Hippocampal formation (tissue), 2 donors: ENCODE measurements at regions not wholly inside any gene's neighbourhood (a gene's known extent, or its start where the extent isn't known, plus 50 kb on each side); places are given as distances from the start of the nearest gene placed in this dataset.
A peak's percentile ranks its signal among the peaks of the same experiment; 100 is the strongest.

Source experiments
- DNase-seq, 2 donors: peaks; one replicate each; lab custom pipeline; 2025; lab: John Stamatoyannopoulos, UW

- DNase-seq = no peak
Observed at GRCh38 chr13:109644956-109645355, 141.4 kb downstream of the IRS2 start.

DNA sequence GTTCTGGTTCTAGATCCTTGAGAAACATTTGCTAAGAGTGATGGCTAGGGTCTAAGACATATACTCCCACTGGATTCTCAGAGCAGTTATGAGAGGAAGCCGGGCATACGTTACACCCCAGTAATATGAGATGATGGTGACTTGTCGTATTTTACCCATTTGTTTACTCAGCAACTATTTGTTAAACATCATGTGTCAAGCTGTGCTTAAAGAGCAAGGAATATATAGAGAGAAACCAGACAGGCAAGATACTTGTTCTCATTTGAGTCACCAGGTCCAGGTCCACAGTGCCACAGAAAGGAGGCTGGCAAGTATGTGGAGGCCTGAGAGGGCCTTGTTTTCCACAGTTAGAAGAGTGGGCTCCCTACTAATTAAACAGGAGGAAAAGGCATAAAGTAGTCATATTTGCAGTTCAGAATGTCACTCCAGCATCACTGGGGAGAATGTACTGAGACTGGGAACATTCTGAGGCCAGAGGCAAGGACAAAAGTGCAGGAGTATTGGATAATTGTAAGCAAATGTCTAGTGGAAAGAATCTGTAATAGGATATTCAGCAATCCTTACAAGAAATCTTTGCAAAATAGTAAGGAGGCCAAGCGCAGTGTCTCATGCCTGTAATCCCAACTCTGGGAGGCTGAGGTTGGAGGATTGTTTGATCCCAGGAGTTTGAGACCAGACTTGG is 142.2 kb downstream of the IRS2 start:
- no peak for DNase-seq

DNA sequence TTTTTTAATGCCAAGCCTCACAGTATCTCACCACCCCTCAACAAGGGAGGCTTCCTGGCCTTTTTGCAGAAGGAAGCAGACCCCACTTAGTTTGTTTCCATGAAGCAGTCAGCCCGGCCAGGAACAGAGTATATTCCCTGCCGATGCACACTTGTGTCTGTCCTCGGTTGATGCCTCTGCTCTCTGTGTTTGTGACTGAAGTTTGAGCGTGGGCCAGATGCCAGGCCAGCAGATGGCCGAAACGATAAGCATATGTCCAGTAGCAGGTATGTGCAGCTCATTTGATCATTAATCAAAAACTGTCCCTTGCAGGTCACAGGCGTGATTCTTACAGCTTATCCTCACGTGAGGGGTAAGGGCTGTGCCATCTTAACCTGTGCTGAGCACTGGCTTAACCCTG is 144.0 kb downstream of the IRS2 start:
- no peak for DNase-seq

- no peak for DNase-seq
Observed at GRCh38 chr13:109636736-109637135, 149.6 kb downstream of the IRS2 start.

- DNase-seq = no peak
Observed at GRCh38 chr13:109631069-109631468, 155.3 kb downstream of the IRS2 start.

- DNase-seq = no peak
Observed at GRCh38 chr13:109630271-109630670, 156.1 kb downstream of the IRS2 start.

DNA sequence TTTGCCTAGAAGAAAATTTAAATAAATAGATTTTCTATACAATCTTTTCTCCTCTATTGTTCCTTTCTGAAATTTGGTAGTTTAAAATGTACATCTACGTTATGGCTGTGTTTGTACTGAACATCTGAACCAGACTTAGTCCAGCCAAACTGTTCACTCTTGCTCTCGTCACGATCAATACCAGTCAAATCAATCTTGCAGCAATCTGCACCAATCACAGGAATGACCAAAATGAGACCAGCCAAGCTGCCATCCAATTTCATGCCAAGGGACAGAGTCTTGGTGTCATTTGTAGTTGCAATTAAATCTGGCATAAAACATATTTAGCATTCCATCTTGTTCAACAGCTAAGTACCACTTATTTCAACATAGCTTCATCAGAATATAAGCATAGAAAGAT is 156.6 kb downstream of the IRS2 start:
- no peak for DNase-seq

- no peak for DNase-seq
Observed at GRCh38 chr13:109628251-109628699, 158.1 kb downstream of the IRS2 start.

GRCh38 chr13:109627649-109628048 is 158.7 kb downstream of the IRS2 start:
- no peak for DNase-seq

- no peak for DNase-seq
Observed at GRCh38 chr13:109626386-109627171, 159.8 kb downstream of the IRS2 start.

GRCh38 chr13:109625156-109625555 is 161.2 kb downstream of the IRS2 start:
- no peak for DNase-seq

DNA sequence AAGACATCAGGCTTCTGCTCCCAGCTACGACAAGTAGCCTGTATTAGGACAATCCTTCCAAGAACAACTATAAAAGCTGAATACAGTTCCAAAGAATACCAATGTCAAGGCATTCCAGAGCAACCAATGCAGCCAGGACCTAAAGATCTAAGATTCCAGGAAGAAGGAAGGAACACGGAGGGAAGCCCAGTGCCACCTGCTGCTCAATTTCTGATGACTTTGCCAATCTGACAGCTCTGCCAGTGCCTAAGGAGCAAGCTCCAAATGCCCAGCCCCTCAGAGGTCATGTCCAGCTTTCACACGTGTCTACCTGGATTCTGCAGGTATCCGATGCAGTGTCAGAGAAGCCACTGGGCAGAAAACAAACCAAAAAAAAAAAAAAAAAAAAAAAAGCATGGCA is 164.4 kb downstream of the IRS2 start:
- no peak for DNase-seq

DNA sequence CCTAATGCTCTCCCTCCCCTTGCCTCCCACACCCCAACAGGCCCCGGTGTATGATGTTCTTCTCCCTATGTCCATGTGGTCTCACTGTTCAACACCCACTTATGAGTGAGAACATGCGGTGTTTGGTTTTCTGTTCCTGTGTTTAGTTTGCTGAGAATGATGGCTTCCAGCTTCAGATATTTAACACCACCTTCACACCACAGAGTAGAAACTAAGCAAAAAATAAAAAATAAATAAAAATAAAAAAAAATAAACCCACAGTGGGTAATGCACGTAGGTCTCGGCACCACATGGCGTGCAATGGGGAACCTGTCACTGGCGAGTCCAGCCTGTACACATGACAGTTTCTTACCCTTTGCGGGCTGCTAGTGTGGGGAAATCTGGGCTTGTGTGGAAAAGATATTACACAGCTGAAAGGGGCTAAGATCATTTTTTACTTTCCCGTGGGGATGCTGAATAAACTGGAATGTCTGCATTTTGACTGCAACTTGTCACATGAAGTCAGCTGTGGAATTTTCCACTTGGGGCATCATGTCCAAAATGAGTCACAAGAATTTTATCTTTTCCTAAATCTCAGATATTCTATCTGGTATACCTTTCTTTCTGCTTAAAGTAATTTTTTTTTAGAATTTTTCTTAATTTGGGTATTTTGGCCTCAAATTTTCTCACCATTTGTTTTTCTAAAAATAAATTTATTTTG is 170.5 kb downstream of the IRS2 start:
- no peak for DNase-seq

DNA sequence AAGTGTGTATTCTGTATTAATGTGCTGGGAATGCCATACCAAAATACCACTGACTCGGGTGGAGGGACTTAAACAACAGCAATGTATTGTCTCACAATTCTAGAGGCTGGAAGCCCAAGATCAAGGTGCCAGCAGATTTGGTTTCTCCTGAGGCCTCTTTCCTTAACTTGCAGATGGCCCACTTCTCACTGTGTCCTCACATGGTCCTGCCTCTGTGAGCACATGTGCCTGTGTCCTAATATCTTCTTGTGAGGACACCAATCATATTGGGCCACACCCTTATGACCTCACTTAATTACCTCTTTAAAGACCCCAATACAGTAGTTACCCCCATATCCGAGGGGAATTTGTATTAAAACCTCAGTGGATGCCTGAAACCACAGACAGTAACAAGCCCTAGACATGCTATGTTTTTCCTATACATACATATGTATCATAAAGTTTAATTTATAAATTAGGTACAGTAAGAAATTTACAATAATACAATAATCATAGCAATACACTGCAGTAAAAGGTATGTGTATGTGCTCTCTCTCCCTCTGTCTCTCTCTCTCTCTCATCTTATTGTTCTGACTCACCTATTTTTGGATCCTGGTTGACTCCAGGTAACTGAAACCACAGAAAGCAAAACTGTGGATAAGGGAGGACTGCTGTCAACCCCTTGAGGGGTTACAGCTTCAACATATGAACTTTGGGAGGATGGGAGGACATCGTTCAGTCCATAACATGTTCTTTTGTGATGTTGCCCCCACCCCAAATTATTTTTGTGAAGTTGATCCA is 174.3 kb downstream of the IRS2 start:
- no peak for DNase-seq

GRCh38 chr13:109610517-109610916 is 175.9 kb downstream of the IRS2 start:
- DNase-seq = peak in 1 of 2 donors; percentile 5

DNA sequence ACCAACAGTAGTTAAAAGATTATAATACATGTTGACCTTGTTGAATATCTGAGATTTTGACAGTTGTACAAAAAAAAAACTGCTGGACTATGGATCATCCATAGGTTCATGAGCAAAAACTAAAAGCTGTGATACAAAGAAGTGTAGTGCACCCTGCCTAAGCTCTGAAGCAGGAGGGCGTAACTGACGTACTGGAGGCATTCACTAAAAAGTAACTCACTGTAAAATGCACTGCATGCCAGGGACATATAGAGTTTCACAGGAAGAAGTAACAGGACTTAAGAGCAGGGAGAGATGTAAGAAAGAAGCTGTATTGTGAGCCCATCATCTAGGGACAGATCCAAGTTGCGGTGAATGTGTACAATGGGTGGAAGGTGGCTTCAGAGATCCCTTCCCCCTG is 177.9 kb downstream of the IRS2 start:
- no peak for DNase-seq

DNA sequence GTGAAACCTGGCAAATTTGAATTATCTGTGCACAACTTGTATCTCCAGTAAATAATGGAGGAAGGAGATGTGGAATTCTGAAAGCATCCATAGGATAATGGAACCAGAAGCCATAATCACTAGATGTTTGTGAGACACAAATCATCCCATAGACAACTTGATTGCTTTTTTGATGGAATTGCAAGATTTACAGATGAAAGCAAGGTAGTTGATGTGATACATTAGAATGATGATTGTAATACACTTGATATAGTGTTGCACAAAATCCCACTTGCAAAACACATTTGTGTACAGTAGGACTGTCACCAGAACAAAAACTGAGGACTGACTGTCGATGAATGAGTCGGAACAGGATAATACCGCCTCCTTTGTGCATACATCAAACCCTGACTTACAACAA is 178.3 kb downstream of the IRS2 start:
- no peak for DNase-seq

GRCh38 chr13:109606520-109606919 is 179.9 kb downstream of the IRS2 start:
- no peak for DNase-seq

- no peak for DNase-seq
Observed at GRCh38 chr13:109605846-109606245, 180.5 kb downstream of the IRS2 start.

GRCh38 chr13:109604894-109605293 is 181.5 kb downstream of the IRS2 start:
- DNase-seq = no peak

GRCh38 chr13:109602356-109602755 is 184.0 kb downstream of the IRS2 start:
- DNase-seq = no peak
